ENCODE measurements at regions not wholly inside any gene's neighbourhood (a gene's known extent, or its start where the extent isn't known, plus 50 kb on each side); places are given as distances from the start of the nearest gene placed in this dataset.

GRCh38 chr10:28155726-28156125 is 147.1 kb downstream of the MPP7 start:
- no peaks in the 10 kb centered on the region for H3K4me1 ChIP-seq (replicated peaks in 1 of 2)
- ATAC-seq (replicated peaks in 6 of 8): no peak
- WGBS, 10 experiments: 25 to 100% (median 56%) methylated on average over 1 of the region's 1 CpG; no CpG with 5 or more reads in 2 of the 10 experiments
- no peak overlapping the region for H3K4me3 ChIP-seq
- in situ Hi-C loops (cut with MboI; ENCODE audit: low pct_unique_long_range_greater_than_20kb in 2 of 9, low sequenced_read_pairs in 9 of 9, unreplicated experiment in 9 of 9): loop anchor here in 1 of 9 experiments (25.0 kb wide), 1 partner anchor 418 kb away; the partner anchor contains the start of gene MKX
- no peak overlapping the region for H3K27ac ChIP-seq

GRCh38 chr10:28151636-28152035 is 151.2 kb downstream of the MPP7 start:
- H3K4me1 ChIP-seq (replicated peaks in 1 of 2): peaks cover 8 to 11% of the 10 kb centered on the region in 2 donors
- no peak overlapping the region for H3K4me3 ChIP-seq
- ATAC-seq (replicated peaks in 6 of 8): no peak
- 31 to 100% (median 64%) methylated on average over 1 to 3 of the region's 3 CpGs for WGBS, 10 experiments
- no peak overlapping the region for H3K27ac ChIP-seq
- in situ Hi-C loops (cut with MboI; ENCODE audit: low pct_unique_long_range_greater_than_20kb in 2 of 9, low sequenced_read_pairs in 9 of 9, unreplicated experiment in 9 of 9): loop anchor here in 1 of 9 experiments (25.0 kb wide), 1 partner anchor 414 kb away; the partner anchor contains the start of gene MKX

GRCh38 chr10:28149746-28150145 is 150.9 kb upstream of the ODAD2 start:
- peak in 1 of 8 experiments; percentile 30 for ATAC-seq (replicated peaks in 6 of 8)
- Histone ChIP-seq H3K4me1 (replicated peaks in 1 of 2) (peaks cover 8 to 11% of the 10 kb centered on the region in 2 donors), H3K27ac (no peak overlapping the region), H3K4me3 (no peak overlapping the region)
- 31 to 100% (median 91%) methylated on average over 1 to 6 of the region's 7 CpGs; no CpG with 5 or more reads in 1 of the 10 experiments for WGBS, 10 experiments
- in situ Hi-C loops (cut with MboI; ENCODE audit: low pct_unique_long_range_greater_than_20kb in 2 of 9, low sequenced_read_pairs in 9 of 9, unreplicated experiment in 9 of 9): loop anchor here in 1 of 9 experiments (25.0 kb wide), 1 partner anchor 412 kb away; the partner anchor contains the start of gene MKX

- in situ Hi-C loops (cut with MboI; ENCODE audit: low pct_unique_long_range_greater_than_20kb in 2 of 9, low sequenced_read_pairs in 9 of 9, unreplicated experiment in 9 of 9): no loop called here
- H3K27ac ChIP-seq: no peak overlapping the region
- no peak overlapping the region for H3K4me3 ChIP-seq
- no peak for ATAC-seq (replicated peaks in 6 of 8)
- peaks cover 8 to 11% of the 10 kb centered on the region in 2 donors for H3K4me1 ChIP-seq (replicated peaks in 1 of 2)
- WGBS, 10 experiments: 0 to 75% (median 8%) methylated on average over 1 to 4 of the region's 4 CpGs; no CpG with 5 or more reads in 2 of the 10 experiments
These were observed 148.8 kb upstream of the ODAD2 start for GRCh38 chr10:28147706-28148105.

- 90 to 100% (median 100%) methylated on average over 1 to 2 of the region's 2 CpGs; no CpG with 5 or more reads in 5 of the 10 experiments for WGBS, 10 experiments
These were observed 140.3 kb upstream of the ODAD2 start for GRCh38 chr10:28139138-28139537.

GRCh38 chr10:28137907-28138880 is 139.3 kb upstream of the ODAD2 start:
- no peak overlapping the region for H3K27ac ChIP-seq
- H3K4me1 ChIP-seq (replicated peaks in 1 of 2): no peaks in the 10 kb centered on the region
- no peak overlapping the region for H3K4me3 ChIP-seq
- ATAC-seq (replicated peaks in 6 of 8): peak in 4 of 8 experiments; percentile 27 to 62 (median 40)
- whole genome bisulfite sequencing, 10 experiments: 0 to 77% (median 17%) methylated on average over 1 of the region's 1 CpG; no CpG with 5 or more reads in 3 of the 10 experiments
- in situ Hi-C loops (cut with MboI; ENCODE audit: low pct_unique_long_range_greater_than_20kb in 2 of 9, low sequenced_read_pairs in 9 of 9, unreplicated experiment in 9 of 9): no loop called here

More at GRCh38 chr10:28139138-28139537, 140.3 kb upstream of the ODAD2 start:
- no peaks in the 10 kb centered on the region for H3K4me1 ChIP-seq (replicated peaks in 1 of 2)
- in situ Hi-C loops (cut with MboI; ENCODE audit: low pct_unique_long_range_greater_than_20kb in 2 of 9, low sequenced_read_pairs in 9 of 9, unreplicated experiment in 9 of 9): no loop called here
- H3K4me3 ChIP-seq: no peak overlapping the region
- no peak overlapping the region for H3K27ac ChIP-seq
- ATAC-seq (replicated peaks in 6 of 8): no peak

GRCh38 chr10:28135258-28135657 is 136.4 kb upstream of the ODAD2 start:
- Histone ChIP-seq H3K4me1 (replicated peaks in 1 of 2) (no peaks in the 10 kb centered on the region), H3K27ac (no peak overlapping the region), H3K4me3 (no peak overlapping the region)
- peak in 2 of 8 experiments; percentile 28 to 46 for ATAC-seq (replicated peaks in 6 of 8)
- in situ Hi-C loops (cut with MboI; ENCODE audit: low pct_unique_long_range_greater_than_20kb in 2 of 9, low sequenced_read_pairs in 9 of 9, unreplicated experiment in 9 of 9): no loop called here

- WGBS, 10 experiments: 31 to 100% (median 82%) methylated on average over 1 to 3 of the region's 3 CpGs
- peak in 1 of 8 experiments; percentile 56 for ATAC-seq (replicated peaks in 6 of 8)
- H3K27ac ChIP-seq: no peak overlapping the region
- in situ Hi-C loops (cut with MboI; ENCODE audit: low pct_unique_long_range_greater_than_20kb in 2 of 9, low sequenced_read_pairs in 9 of 9, unreplicated experiment in 9 of 9): no loop called here
- H3K4me3 ChIP-seq: no peak overlapping the region
- H3K4me1 ChIP-seq (replicated peaks in 1 of 2): no peaks in the 10 kb centered on the region
These were observed 131.4 kb upstream of the ODAD2 start for GRCh38 chr10:28130267-28130666.

GRCh38 chr10:28127881-28128280 is 129.0 kb upstream of the ODAD2 start:
- Histone ChIP-seq H3K27ac (no peak overlapping the region), H3K4me1 (replicated peaks in 1 of 2) (no peaks in the 10 kb centered on the region), H3K4me3 (no peak overlapping the region)
- 86 to 100% (median 100%) methylated on average over 1 to 3 of the region's 3 CpGs; no CpG with 5 or more reads in 3 of the 10 experiments for WGBS, 10 experiments
- in situ Hi-C loops (cut with MboI; ENCODE audit: low pct_unique_long_range_greater_than_20kb in 2 of 9, low sequenced_read_pairs in 9 of 9, unreplicated experiment in 9 of 9): no loop called here
- no peak for ATAC-seq (replicated peaks in 6 of 8)

GRCh38 chr10:28125701-28126100 is 126.8 kb upstream of the ODAD2 start:
- ATAC-seq (replicated peaks in 6 of 8): no peak

GRCh38 chr10:28120795-28121194 is 121.9 kb upstream of the ODAD2 start:
- Histone ChIP-seq H3K4me3 (no peak overlapping the region), H3K4me1 (replicated peaks in 1 of 2) (peaks cover 0 to 3% of the 10 kb centered on the region in 2 donors), H3K27ac (no peak overlapping the region)
- in situ Hi-C loops (cut with MboI; ENCODE audit: low pct_unique_long_range_greater_than_20kb in 2 of 9, low sequenced_read_pairs in 9 of 9, unreplicated experiment in 9 of 9): no loop called here
- no peak for ATAC-seq (replicated peaks in 6 of 8)
- 67 to 100% (median 87%) methylated on average over 1 to 4 of the region's 4 CpGs; no CpG with 5 or more reads in 1 of the 10 experiments for WGBS, 10 experiments

More at GRCh38 chr10:28125701-28126100, 126.8 kb upstream of the ODAD2 start:
- in situ Hi-C loops (cut with MboI; ENCODE audit: low pct_unique_long_range_greater_than_20kb in 2 of 9, low sequenced_read_pairs in 9 of 9, unreplicated experiment in 9 of 9): no loop called here
- no peaks in the 10 kb centered on the region for H3K4me1 ChIP-seq (replicated peaks in 1 of 2)
- no peak overlapping the region for H3K27ac ChIP-seq
- H3K4me3 ChIP-seq: no peak overlapping the region

GRCh38 chr10:28120043-28120749 is 121.3 kb upstream of the ODAD2 start:
- ATAC-seq (replicated peaks in 6 of 8): no peak
- 64 to 90% (median 85%) methylated on average over 1 to 6 of the region's 6 CpGs for WGBS, 10 experiments
- no peak overlapping the region for H3K4me3 ChIP-seq
- no peak overlapping the region for H3K27ac ChIP-seq
- H3K4me1 ChIP-seq (replicated peaks in 1 of 2): peaks cover 0 to 3% of the 10 kb centered on the region in 2 donors
- in situ Hi-C loops (cut with MboI; ENCODE audit: low pct_unique_long_range_greater_than_20kb in 2 of 9, low sequenced_read_pairs in 9 of 9, unreplicated experiment in 9 of 9): no loop called here
